ENCODE measurements at regions not wholly inside any gene's neighbourhood (a gene's known extent, or its start where the extent isn't known, plus 50 kb on each side); places are given as distances from the start of the nearest gene placed in this dataset.
A peak's percentile ranks its signal among the peaks of the same experiment; 100 is the strongest.

GRCh38 chr7:22939842-22940241 is 74.1 kb downstream of the HYCC1 start:
- H3K4me1 ChIP-seq (ENCODE audit: control insufficient read depth, insufficient read depth, low read length): peaks cover 11% of the 10 kb centered on the region
- no peaks in the 10 kb centered on the region for H3K27me3 ChIP-seq (ENCODE audit: control insufficient read depth, insufficient read depth, low read length)
- H3K4me3 ChIP-seq (ENCODE audit: low read length): no peak overlapping the region
- H3K36me3 ChIP-seq (ENCODE audit: control insufficient read depth, insufficient read depth, low read length): no peaks in the 10 kb centered on the region
- DNase-seq: no peak
- WGBS (ENCODE audit: insufficient coverage, low lambda C conversion rate): no CpG with 5 or more reads among the region's 1 CpG
- H3K9me3 ChIP-seq (ENCODE audit: control insufficient read depth, low read depth, low read length): no peaks in the 10 kb centered on the region
- H3K27ac ChIP-seq (ENCODE audit: low read length): no peak overlapping the region

DNA sequence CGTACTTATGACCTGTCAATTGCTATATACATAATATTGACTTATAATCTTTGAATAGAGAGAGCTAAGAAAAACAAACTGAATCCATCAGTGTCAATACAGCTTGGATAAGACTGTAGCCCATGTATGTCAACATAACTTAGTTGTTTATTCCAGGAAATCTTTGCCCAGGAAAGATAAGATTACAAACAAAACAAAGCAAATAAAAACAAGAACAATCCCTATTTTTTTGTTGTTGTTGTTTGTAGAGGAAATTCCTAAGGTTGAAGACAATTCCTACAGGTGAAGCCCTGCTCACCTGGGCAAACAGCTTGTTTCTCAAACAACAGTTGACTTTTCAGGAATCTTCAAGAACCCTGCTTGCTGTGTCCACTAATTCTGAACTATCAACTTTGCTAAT is 76.0 kb downstream of the HYCC1 start:
- Histone ChIP-seq H3K27me3 (ENCODE audit: control insufficient read depth, insufficient read depth, low read length) (no peaks in the 10 kb centered on the region), H3K4me1 (ENCODE audit: control insufficient read depth, insufficient read depth, low read length) (peaks cover 13% of the 10 kb centered on the region), H3K9me3 (ENCODE audit: control insufficient read depth, low read depth, low read length) (no peaks in the 10 kb centered on the region), H3K4me3 (ENCODE audit: low read length) (no peak overlapping the region), H3K27ac (ENCODE audit: low read length) (no peak overlapping the region), H3K36me3 (ENCODE audit: control insufficient read depth, insufficient read depth, low read length) (no peaks in the 10 kb centered on the region)
- no CpG with 5 or more reads among the region's 1 CpG for WGBS (ENCODE audit: insufficient coverage, low lambda C conversion rate)
- no peak for DNase-seq

GRCh38 chr7:22936246-22936645 is 77.7 kb downstream of the HYCC1 start:
- H3K36me3 ChIP-seq (ENCODE audit: control insufficient read depth, insufficient read depth, low read length): no peaks in the 10 kb centered on the region
- H3K27me3 ChIP-seq (ENCODE audit: control insufficient read depth, insufficient read depth, low read length): no peaks in the 10 kb centered on the region
- H3K9me3 ChIP-seq (ENCODE audit: control insufficient read depth, low read depth, low read length): no peaks in the 10 kb centered on the region
- no CpG with 5 or more reads among the region's 3 CpGs for WGBS (ENCODE audit: insufficient coverage, low lambda C conversion rate)
- DNase-seq: no peak
- peaks cover 13% of the 10 kb centered on the region for H3K4me1 ChIP-seq (ENCODE audit: control insufficient read depth, insufficient read depth, low read length)
- no peak overlapping the region for H3K27ac ChIP-seq (ENCODE audit: low read length)
- no peak overlapping the region for H3K4me3 ChIP-seq (ENCODE audit: low read length)

DNA sequence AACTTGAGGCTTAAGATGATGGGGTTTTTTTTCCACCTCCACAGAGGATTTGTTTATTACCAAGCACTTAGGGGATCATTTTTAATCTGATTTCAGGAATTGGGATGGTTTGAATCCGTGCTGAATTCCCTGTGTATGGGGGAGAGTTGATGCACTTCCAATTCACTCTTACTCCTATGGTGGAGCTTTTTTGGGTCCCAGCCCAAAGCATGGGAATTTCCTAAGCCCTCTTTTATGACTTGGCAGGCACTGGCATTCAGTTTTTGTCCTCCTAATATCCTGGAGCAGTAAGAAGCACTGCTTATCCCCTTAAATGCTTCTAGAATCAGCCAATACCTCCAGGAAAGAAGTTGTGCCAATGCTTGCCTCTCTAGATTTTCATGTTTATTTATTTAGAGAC is 78.7 kb downstream of the HYCC1 start:
- H3K27me3 ChIP-seq (ENCODE audit: control insufficient read depth, insufficient read depth, low read length): no peaks in the 10 kb centered on the region
- no peak for DNase-seq
- no CpG with 5 or more reads among the region's 1 CpG for WGBS (ENCODE audit: insufficient coverage, low lambda C conversion rate)
- H3K4me1 ChIP-seq (ENCODE audit: control insufficient read depth, insufficient read depth, low read length): peaks cover 13% of the 10 kb centered on the region
- H3K4me3 ChIP-seq (ENCODE audit: low read length): no peak overlapping the region
- no peaks in the 10 kb centered on the region for H3K36me3 ChIP-seq (ENCODE audit: control insufficient read depth, insufficient read depth, low read length)
- H3K27ac ChIP-seq (ENCODE audit: low read length): no peak overlapping the region
- H3K9me3 ChIP-seq (ENCODE audit: control insufficient read depth, low read depth, low read length): no peaks in the 10 kb centered on the region

- Histone ChIP-seq H3K27me3 (ENCODE audit: control insufficient read depth, insufficient read depth, low read length) (no peaks in the 10 kb centered on the region), H3K36me3 (ENCODE audit: control insufficient read depth, insufficient read depth, low read length) (no peaks in the 10 kb centered on the region), H3K4me1 (ENCODE audit: control insufficient read depth, insufficient read depth, low read length) (peaks cover 13% of the 10 kb centered on the region), H3K4me3 (ENCODE audit: low read length) (no peak overlapping the region), H3K9me3 (ENCODE audit: control insufficient read depth, low read depth, low read length) (no peaks in the 10 kb centered on the region), H3K27ac (ENCODE audit: low read length) (no peak overlapping the region)
- peak; percentile 45 to 79 for DNase-seq
- WGBS (ENCODE audit: insufficient coverage, low lambda C conversion rate): no CpG with 5 or more reads among the region's 4 CpGs
Measured at GRCh38 chr7:22934473-22935065, 79.4 kb downstream of the HYCC1 start.

GRCh38 chr7:22934023-22934422 is 79.9 kb downstream of the HYCC1 start:
- Histone ChIP-seq H3K4me3 (ENCODE audit: low read length) (no peak overlapping the region), H3K27ac (ENCODE audit: low read length) (no peak overlapping the region), H3K27me3 (ENCODE audit: control insufficient read depth, insufficient read depth, low read length) (no peaks in the 10 kb centered on the region), H3K9me3 (ENCODE audit: control insufficient read depth, low read depth, low read length) (no peaks in the 10 kb centered on the region), H3K4me1 (ENCODE audit: control insufficient read depth, insufficient read depth, low read length) (peaks cover 13% of the 10 kb centered on the region), H3K36me3 (ENCODE audit: control insufficient read depth, insufficient read depth, low read length) (no peaks in the 10 kb centered on the region)
- no peak for DNase-seq
- WGBS (ENCODE audit: insufficient coverage, low lambda C conversion rate): 51% methylated on average over 2 of the region's 2 CpGs

DNA sequence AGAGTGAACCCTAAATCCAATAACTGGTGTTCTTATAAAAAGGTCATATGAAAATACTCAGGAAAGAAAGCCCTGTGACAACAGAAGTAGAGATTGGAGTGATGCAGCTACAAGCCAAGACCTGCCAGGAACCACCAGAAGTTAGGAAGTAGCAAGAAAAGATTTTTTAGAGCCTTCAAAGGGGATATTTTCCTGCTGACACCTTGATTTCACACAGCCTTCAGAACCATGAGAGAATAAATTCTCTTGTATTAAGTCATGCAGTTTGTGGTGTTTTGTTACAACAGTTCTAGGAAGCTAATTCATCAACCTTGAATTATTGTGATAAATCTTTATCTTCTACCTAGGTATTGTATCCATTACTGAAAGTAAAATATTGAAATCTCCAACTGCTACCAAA is 81.0 kb downstream of the HYCC1 start:
- Histone ChIP-seq H3K36me3 (ENCODE audit: control insufficient read depth, insufficient read depth, low read length) (no peaks in the 10 kb centered on the region), H3K4me3 (ENCODE audit: low read length) (no peak overlapping the region), H3K4me1 (ENCODE audit: control insufficient read depth, insufficient read depth, low read length) (peaks cover 13% of the 10 kb centered on the region), H3K27me3 (ENCODE audit: control insufficient read depth, insufficient read depth, low read length) (no peaks in the 10 kb centered on the region), H3K27ac (ENCODE audit: low read length) (no peak overlapping the region), H3K9me3 (ENCODE audit: control insufficient read depth, low read depth, low read length) (no peaks in the 10 kb centered on the region)
- no peak for DNase-seq

DNA sequence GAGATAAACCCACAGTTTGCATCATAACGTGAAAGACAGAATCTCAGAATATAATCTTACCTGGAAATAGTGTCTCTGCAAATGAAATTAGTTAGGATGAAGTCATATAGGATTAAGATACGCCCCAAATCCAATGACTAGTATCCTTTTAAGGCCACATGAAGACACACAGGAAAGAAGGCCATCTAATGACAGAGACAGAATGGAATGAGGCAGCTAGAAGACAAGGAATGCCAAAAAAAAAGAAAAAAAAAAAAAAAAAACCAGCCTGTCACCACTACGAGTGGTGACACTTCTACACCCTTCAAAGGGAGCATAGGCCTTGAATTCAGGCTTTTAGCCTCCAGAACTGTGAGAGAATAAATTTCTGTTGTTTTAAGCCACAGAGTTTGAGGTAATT is 82.9 kb downstream of the HYCC1 start:
- no peaks in the 10 kb centered on the region for H3K27me3 ChIP-seq (ENCODE audit: control insufficient read depth, insufficient read depth, low read length)
- no peak overlapping the region for H3K27ac ChIP-seq (ENCODE audit: low read length)
- no peaks in the 10 kb centered on the region for H3K36me3 ChIP-seq (ENCODE audit: control insufficient read depth, insufficient read depth, low read length)
- WGBS (ENCODE audit: insufficient coverage, low lambda C conversion rate): no CpG with 5 or more reads among the region's 3 CpGs
- DNase-seq: no peak
- no peaks in the 10 kb centered on the region for H3K9me3 ChIP-seq (ENCODE audit: control insufficient read depth, low read depth, low read length)
- peaks cover 13% of the 10 kb centered on the region for H3K4me1 ChIP-seq (ENCODE audit: control insufficient read depth, insufficient read depth, low read length)
- H3K4me3 ChIP-seq (ENCODE audit: low read length): no peak overlapping the region

DNA sequence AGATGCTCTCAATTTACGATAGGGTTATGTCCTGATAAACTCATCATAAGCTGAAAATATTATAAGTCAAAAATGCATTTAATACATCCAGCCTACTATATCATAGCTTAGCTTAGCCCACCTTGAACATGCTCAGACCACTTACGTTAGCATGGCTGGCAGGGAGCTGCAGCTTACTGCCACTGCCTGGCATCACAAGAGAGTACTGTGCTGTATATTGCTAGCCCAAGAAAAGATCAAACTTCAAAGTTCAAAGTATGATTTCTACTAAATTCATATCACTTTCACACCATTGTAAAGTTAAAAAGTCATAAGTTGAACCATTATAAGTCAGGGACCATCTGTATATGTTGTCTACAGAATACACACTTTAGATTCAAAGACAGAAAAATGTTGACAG is 91.6 kb downstream of the HYCC1 start:
- Histone ChIP-seq H3K4me3 (ENCODE audit: low read length) (no peak overlapping the region), H3K36me3 (ENCODE audit: control insufficient read depth, insufficient read depth, low read length) (no peaks in the 10 kb centered on the region), H3K9me3 (ENCODE audit: control insufficient read depth, low read depth, low read length) (peaks cover 3% of the 10 kb centered on the region), H3K27me3 (ENCODE audit: control insufficient read depth, insufficient read depth, low read length) (no peaks in the 10 kb centered on the region), H3K27ac (ENCODE audit: low read length) (no peak overlapping the region), H3K4me1 (ENCODE audit: control insufficient read depth, insufficient read depth, low read length) (peaks cover 2% of the 10 kb centered on the region)
- WGBS (ENCODE audit: insufficient coverage, low lambda C conversion rate): no CpG with 5 or more reads among the region's 2 CpGs
- DNase-seq: peak; percentile 23 to 70

- Histone ChIP-seq H3K27me3 (ENCODE audit: control insufficient read depth, insufficient read depth, low read length) (no peaks in the 10 kb centered on the region), H3K4me1 (ENCODE audit: control insufficient read depth, insufficient read depth, low read length) (peaks cover 2% of the 10 kb centered on the region), H3K36me3 (ENCODE audit: control insufficient read depth, insufficient read depth, low read length) (no peaks in the 10 kb centered on the region), H3K4me3 (ENCODE audit: low read length) (no peak overlapping the region), H3K27ac (ENCODE audit: low read length) (no peak overlapping the region), H3K9me3 (ENCODE audit: control insufficient read depth, low read depth, low read length) (peaks cover 3% of the 10 kb centered on the region)
- DNase-seq: no peak
- no CpG with 5 or more reads among the region's 1 CpG for WGBS (ENCODE audit: insufficient coverage, low lambda C conversion rate)
Measured at GRCh38 chr7:22921386-22922086, 92.4 kb downstream of the HYCC1 start.

DNA sequence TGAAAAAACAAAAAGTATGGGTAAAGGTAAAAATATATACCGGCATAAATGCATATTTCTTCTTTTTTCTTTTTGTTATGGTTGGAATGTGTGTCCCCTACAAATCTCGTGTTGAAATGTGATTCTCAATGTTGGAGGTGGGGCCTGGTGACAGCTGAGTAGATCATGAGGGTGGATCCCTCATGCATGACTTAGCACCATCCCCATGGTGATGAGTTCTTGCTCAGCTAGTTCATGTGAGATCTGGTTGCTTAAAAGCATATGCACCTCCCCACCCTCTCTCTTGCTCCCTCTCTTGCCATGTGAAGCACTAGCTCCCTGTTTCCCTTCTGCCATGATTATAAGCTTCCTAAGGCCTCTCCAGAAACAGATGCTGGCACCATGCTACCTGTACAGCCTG is 93.3 kb downstream of the HYCC1 start:
- Histone ChIP-seq H3K27ac (ENCODE audit: low read length) (no peak overlapping the region), H3K9me3 (ENCODE audit: control insufficient read depth, low read depth, low read length) (peaks cover 3% of the 10 kb centered on the region), H3K4me1 (ENCODE audit: control insufficient read depth, insufficient read depth, low read length) (peaks cover 2% of the 10 kb centered on the region), H3K4me3 (ENCODE audit: low read length) (no peak overlapping the region), H3K27me3 (ENCODE audit: control insufficient read depth, insufficient read depth, low read length) (no peaks in the 10 kb centered on the region), H3K36me3 (ENCODE audit: control insufficient read depth, insufficient read depth, low read length) (no peaks in the 10 kb centered on the region)
- 100% methylated on average over 1 of the region's 2 CpGs for WGBS (ENCODE audit: insufficient coverage, low lambda C conversion rate)
- DNase-seq: no peak
